Left forelimb (tissue), 1 donor: ENCODE measurements at regions not wholly inside any gene's neighbourhood (a gene's known extent, or its start where the extent isn't known, plus 50 kb on each side); places are given as distances from the start of the nearest gene placed in this dataset.
"Not testable (repeated sequence)": the region's sequence is repeated elsewhere in the genome, so short reads cannot be mapped to it uniquely, and the experiment has no call there.

ENCODE experiments used
- DNase-seq: peaks from one replicate; pipeline ENCODE4 v3.0.0-alpha.2; 2018; ENCODE audit warnings: low spot score

DNA sequence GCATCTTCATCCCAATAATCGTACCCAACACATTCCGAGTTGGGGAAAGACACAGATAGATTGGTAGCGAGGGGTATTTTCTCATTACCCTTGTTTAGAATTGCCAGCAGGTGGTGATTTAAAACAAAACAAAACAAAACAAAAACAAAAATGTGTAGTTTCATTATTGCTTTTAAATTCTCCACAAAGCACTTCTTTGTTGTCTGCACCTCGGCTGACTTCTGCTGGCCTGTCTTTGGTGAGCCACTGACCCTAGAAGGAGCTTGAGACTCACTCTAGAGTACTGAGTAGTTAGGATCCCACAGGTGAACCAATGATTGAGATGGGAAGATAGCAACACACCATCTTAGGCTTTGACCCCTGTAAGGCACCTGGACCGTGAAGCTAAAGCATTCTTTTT lies 105.4 kb upstream of the BET1 start:
- no peak for DNase-seq

DNA sequence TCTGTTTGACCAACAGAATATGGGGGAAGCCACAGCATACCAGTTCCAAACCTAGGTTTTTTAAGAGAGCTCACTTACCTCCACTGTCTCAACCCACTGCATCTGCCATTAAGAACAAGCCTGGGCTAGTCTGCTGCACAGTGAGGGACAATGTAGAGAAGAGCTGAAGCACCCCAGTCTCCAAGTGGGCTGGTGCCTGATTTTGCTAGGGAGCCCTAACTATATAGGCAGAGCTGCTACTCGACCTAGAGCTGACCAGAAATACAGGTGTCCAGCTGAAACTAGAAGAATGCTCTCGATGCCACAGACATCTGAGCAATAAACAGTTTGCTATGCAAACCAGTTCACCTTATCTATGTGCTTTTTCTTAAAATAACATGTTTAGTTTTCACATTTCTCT lies 106.9 kb upstream of the BET1 start:
- DNase-seq, result no peak

DNA sequence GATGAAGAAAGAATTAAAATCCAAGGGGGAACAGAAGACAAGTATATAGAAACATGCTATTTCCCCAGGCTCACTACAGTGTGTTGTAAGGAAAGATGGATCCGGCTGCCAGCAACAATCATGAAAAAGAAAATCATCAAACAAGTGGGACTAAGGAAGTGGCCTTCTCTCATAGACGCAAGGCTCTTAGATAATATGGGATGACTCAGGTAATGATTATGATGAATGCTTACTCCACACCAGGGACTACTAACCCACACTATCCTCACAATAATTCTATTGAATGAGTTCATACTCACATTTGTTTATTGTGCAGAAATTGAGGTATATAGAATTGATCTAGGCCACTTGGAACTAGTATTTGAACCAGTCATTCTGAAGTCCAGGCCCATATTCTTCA lies 111.2 kb upstream of the BET1 start:
- DNase-seq, result no peak

- DNase-seq, result no peak
These were observed 119.0 kb upstream of the BET1 start for GRCh38 chr7:94123136-94123535.

GRCh38 chr7:94127026-94127425 lies 122.9 kb upstream of the BET1 start:
- DNase-seq, result no peak

DNA sequence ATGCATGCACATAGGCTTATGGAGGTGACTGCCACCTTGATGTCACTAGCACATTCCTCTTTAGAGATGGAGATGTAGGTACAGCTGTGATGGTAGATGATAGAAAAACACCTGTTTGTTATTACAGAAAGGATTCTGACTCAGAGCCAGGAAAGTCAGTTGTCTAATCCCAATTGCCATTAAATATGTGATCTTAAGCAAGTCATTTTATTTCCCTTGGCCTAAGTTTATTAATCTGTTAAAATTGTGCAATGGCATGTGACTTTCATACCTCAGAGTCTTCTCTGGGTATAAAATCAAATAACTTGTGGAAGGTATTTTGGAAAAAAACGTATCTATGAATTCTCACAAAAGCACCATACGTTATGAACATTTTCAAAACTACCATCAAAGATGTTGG lies 123.9 kb upstream of the BET1 start:
- no peak for DNase-seq

DNA sequence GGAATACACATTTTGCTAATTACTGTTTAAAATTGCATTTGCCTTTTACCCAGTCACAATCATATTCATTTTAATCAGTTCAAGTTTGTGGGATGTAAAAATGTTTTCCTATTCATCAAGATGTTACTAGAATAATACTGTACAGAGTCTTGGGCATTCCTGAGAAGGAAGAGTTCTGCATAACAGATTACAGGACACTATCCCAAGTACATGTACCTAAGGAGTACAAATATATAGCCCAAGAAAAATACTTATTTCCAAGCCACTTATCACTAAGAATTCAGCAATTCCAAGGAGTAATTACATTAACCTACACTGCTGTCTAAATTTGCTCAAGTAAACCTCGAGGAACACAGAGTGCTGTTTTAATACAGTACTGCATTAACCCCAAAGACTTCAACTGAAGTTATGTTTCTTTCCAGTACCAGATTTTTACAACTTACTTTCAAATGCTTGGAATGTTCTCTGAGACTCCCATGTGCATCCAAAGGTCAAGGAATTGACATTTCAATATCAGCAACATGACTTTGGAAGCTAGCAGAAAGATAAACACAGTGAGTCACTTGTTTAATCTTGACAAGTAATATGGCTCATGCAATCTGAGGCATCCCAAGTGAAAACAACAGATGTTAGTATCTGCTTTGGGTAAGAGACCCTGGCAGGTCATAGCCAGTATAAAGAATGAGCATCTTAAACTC lies 125.4 kb upstream of the BET1 start:
- DNase-seq, result no peak

DNA sequence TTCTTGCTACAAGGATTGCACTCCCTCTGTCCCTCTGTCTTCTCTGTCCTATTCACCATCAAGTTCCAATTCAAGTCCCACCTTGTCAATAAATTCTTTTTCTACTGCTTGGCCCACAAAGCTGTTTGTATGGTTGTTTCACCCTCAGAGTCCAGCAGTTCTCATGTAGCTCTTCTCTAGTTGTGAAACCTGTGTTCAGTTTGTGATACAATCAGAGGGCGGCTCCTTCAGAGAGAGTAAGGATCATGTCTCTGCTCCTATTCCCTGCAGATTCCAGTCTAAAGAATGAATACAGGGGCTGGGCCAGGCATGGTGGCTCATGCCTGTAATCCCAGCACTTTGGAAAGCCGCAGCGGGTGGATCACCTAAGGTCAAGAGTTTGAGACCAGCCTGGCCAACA lies 126.6 kb upstream of the BET1 start:
- DNase-seq, result no peak

DNA sequence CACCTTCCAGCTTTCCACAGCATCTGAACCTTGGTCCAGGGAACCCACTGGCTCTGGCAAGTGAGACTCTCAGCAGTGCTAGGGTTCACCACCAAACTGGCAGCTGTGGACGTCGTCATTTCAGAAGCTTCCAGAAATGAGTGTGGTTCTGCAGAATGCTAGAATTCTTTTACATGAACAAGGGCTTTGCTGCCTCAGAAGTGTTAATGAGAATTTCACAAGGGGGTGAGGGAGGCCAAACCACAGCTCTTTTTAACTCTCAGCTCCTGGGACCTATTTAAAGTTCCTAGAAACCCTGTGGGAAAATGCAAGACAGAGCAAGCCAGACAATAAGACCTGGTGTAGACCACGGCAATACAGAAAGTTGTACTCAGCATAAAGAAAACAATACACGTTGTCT lies 129.3 kb upstream of the BET1 start:
- no peak for DNase-seq

DNA sequence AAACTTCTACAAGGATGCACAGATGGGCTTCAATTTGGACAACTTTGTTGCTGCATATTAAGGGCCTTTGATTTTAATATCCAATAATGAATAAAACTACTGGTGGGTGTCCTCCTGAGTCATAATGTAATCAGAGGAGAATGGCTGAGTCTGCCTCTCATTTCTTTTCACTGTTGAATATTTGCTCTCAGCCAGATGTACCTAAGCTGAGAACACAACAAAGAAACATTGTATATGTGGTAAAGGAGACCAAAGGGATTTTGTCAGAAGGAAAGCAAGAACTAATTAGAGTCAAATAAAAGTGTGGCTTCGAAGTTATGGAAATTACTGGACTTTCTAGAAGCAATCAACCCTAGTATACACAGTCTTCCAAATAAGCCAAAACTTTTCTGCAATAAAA lies 131.0 kb upstream of the BET1 start:
- DNase-seq, result no peak

DNA sequence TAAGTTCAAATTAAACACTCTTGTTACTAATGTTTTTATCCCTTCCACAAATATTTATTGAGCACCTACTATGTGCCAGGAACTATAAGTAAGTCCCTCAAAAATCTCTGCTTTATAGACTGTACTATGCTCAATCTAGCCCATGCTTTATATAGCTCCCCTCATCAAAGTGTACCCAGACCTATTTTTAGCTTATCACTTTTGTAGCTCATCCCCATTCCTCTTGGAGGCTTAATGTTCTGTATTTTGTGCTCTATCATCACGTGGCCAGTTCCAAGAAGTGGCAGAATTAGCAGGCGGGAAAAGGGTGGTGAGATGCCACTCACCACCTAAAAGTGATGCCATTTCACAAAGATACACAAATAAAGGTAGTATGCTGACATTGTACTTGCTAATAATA lies 138.1 kb upstream of the BET1 start:
- DNase-seq, result no peak

- DNase-seq, result no peak
These were observed 141.4 kb upstream of the BET1 start for GRCh38 chr7:94145602-94146001.

GRCh38 chr7:94146408-94146807 lies 142.3 kb upstream of the BET1 start:
- DNase-seq, result no peak

DNA sequence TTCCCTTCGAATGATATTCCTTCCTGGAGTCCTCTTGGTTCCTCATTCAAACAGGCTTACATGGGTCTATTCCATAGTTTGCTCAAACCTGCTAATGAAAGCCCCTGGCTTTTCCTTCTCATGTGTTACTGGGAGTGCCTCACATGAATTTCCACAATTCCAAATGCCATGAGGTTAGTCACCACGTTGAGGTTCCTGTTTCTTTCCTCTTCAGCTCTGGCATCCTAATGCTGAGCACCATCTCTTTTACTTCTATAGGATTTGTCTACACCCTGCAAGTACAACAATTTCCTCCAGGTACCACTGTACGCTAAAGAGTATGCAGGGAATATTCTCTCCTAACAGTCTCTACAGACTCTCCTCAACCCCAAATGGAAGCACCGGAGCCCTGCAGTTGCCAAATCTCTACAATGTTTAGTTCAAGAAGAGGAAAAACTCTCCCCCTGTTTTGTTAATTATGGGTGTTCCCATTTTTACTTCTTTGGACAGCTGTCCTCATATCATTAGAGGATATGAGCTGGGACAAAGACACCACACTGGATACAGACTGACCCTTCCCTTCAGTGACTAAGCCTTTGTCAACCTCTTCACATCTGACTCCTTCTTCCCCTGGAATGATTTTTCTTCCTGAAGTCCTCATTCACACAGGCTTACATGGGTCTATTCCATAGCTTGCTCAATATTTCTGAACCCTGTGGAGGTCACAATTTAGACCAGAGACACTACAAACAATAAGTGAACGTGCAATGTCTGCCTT lies 145.8 kb upstream of the BET1 start:
- no peak for DNase-seq

GRCh38 chr7:94154182-94154581 lies 150.0 kb upstream of the BET1 start:
- DNase-seq, result no peak

DNA sequence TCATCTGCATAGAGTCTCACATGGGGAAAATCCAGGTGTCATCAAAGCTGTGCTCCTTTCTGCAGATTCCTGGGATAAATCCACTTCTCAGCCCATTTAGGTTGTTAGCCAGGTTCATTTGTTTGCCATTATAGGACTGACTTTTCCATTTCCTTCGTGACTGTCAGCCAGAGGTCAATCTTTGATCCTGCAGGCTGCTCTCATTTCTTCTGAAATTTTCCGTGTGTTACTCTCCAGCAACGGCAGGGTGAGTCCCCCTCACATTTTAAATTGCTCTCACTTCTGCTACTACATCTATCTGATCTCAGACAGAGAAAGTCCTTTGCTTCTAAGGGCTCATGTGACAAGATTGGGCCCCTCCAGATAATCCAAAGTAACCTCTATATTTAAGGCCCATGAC lies 150.7 kb upstream of the BET1 start:
- DNase-seq, result no peak

DNA sequence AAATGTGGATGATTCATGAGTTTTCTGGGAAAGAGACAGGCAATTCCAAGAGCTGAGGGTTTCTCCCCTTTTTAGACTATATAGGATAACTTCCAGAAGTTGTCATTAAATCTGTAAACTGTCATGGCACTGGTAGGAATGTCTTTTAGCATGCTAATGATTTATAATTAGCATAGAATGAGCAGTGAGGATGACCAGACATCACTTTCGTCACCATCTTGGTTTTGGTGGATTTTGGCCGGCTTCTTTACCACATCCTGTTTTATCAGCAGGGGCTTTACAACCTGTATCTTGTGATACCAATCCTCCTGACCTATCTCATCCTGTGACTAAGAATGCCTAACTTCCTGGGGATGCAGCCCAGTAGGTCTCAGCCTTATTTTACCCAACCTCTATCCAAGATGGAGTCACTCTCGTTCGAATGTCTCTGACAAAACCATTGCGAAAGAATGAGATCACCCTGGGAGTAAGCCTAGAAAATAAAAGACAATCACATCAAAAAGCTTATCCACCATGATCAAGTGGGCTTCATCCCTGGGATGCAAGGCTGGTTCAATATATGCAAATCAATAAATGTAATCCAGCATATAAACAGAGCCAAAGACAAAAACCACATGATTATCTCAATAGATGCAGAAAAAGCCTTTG lies 153.6 kb upstream of the BET1 start:
- not testable (repeated sequence) for DNase-seq

DNA sequence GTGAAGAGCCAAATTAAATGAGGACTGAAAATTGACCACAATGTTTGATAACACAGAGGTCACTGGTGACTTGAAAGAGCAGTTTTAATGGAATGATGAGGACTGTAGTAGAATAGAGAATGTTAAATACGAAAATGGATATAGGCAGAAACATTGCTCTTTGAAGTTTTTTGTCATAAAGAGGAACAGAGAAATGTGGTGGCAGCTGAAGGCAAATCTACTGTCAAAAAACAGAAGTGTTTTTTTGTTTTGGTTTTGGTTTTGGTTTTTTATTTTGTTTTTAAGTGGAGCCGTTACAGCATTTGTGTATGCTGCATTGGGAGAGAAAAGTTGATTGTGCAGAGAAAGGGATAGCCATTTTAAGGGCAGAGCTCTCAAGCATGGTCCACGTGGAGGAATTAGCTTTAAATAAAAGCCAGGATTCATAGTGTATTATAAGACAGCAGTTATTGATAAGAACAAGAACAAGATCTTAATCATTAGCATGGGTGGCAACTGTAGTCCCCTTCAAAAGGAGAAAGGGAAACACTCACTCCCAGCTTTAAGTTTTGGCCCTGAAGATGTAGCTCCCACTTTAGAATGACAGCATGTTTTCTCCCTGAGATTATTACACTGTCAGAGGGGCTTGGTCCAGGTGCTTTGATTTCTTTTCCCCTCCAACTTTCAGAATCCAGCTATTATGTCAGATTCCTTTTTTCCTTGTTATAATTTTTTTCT lies 156.7 kb upstream of the BET1 start:
- DNase-seq, result no peak

GRCh38 chr7:94161476-94161875 lies 157.3 kb upstream of the BET1 start:
- no peak for DNase-seq

DNA sequence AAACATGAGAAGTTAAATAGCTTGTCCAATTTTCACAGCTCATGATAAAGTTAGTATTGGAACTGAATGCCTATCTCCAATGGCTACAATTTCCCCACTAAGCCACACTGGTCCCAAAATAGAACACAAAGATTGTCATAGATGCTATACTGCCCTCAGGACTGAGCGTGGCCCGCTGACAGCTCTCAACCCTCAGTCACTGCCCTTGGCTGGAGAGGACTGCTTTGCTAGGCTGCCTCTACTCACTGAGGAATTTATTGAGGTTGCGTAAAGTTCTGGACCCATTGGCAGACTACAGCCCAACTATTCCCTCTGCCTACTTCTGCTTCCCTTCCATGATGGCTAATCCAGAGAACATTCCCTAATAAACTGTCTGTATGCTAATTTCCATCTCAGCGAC lies 165.5 kb upstream of the BET1 start:
- DNase-seq, result no peak

GRCh38 chr7:94170836-94171235 lies 166.7 kb upstream of the BET1 start:
- DNase-seq, result no peak

- no peak for DNase-seq
These were observed 169.3 kb upstream of the BET1 start for GRCh38 chr7:94173436-94173835.

DNA sequence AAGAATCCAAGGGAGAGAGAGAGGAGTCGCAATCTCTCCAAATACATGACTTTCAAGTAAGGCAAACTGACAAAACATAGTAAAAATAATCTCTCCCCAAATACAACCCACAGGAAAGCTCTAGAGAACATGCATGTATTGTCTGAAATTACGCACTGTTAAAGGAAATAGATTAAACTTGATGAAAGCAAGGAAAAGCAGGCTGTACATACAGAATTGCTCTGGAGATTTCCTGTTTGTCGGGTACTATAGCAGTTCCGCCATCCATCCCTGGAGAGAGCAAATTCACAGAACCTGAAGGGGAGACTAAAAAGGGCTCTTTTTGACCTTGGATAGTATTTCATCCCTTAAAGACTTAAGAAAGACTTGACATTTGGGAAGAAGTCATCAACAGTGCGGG lies 170.2 kb upstream of the BET1 start:
- no peak for DNase-seq
